NCI-H128 (cell line): ENCODE measurements at regions not wholly inside any gene's neighbourhood (a gene's known extent, or its start where the extent isn't known, plus 50 kb on each side); places are given as distances from the start of the nearest gene placed in this dataset.

Source experiments
- DNase-seq: peaks from one replicate; lab custom pipeline; 2025; ENCODE audit not compliant: unreplicated experiment; lab: John Stamatoyannopoulos, UW

GRCh38 chr1:199264911-199265310, 626.1 kb downstream of the PTPRC start:
- no peak for DNase-seq

GRCh38 chr1:199265319-199265718, 626.5 kb downstream of the PTPRC start:
- no peak for DNase-seq

GRCh38 chr1:199269241-199269640, 630.4 kb downstream of the PTPRC start:
- no peak for DNase-seq

GRCh38 chr1:199272139-199272544, 633.3 kb downstream of the PTPRC start:
- no peak for DNase-seq

- DNase-seq, result no peak
These were observed 633.8 kb downstream of the PTPRC start for GRCh38 chr1:199272628-199273086.

GRCh38 chr1:199273837-199274379, 635.1 kb downstream of the PTPRC start:
- DNase-seq, result no peak

- DNase-seq, result no peak
These were observed 640.2 kb downstream of the PTPRC start for GRCh38 chr1:199279067-199279466.

GRCh38 chr1:199279872-199280645, 641.2 kb downstream of the PTPRC start:
- DNase-seq, result no peak

GRCh38 chr1:199282751-199283305, 644.0 kb downstream of the PTPRC start:
- no peak for DNase-seq

- DNase-seq, result no peak
These were observed 645.0 kb downstream of the PTPRC start for GRCh38 chr1:199283794-199284193.

- DNase-seq, result no peak
These were observed 648.4 kb downstream of the PTPRC start for GRCh38 chr1:199287206-199287605.

GRCh38 chr1:199287647-199288046, 648.8 kb downstream of the PTPRC start:
- DNase-seq, result no peak

- no peak for DNase-seq
These were observed 651.3 kb downstream of the PTPRC start for GRCh38 chr1:199290186-199290585.

- no peak for DNase-seq
These were observed 652.3 kb downstream of the PTPRC start for GRCh38 chr1:199291022-199291740.

GRCh38 chr1:199292896-199293295, 654.1 kb downstream of the PTPRC start:
- no peak for DNase-seq

GRCh38 chr1:199295107-199295506, 656.3 kb downstream of the PTPRC start:
- DNase-seq, result no peak

GRCh38 chr1:199297174-199297573, 658.3 kb downstream of the PTPRC start:
- DNase-seq, result no peak

- no peak for DNase-seq
These were observed 659.0 kb downstream of the PTPRC start for GRCh38 chr1:199297887-199298286.

GRCh38 chr1:199298825-199299224, 660.0 kb downstream of the PTPRC start:
- DNase-seq, result no peak

GRCh38 chr1:199301472-199302217, 662.8 kb downstream of the PTPRC start:
- DNase-seq, result no peak

GRCh38 chr1:199302554-199302953, 663.7 kb downstream of the PTPRC start:
- no peak for DNase-seq
